Suprapubic skin (tissue), 3 donors: ENCODE measurements at regions not wholly inside any gene's neighbourhood (a gene's known extent, or its start where the extent isn't known, plus 50 kb on each side); places are given as distances from the start of the nearest gene placed in this dataset.

ENCODE experiments used
- EP300 ChIP-seq: sonication (generic); formaldehyde crosslinking; IDR thresholded peaks from one replicate; pipeline ENCODE4 v1.6.1; 2017; ENCODE audit warnings: antibody characterized with exemption
- TF ChIP-seq, protein P1 (sequence below), 2 donors: fragments of 200-600 bp in 1 of 2; fragments of 450-650 bp in 1 of 2; sonication (generic) in 1 of 2; IDR thresholded peaks; one replicate each; pipeline ENCODE4 v1.5.1; 2016 to 2019; ENCODE audit warnings: antibody characterized with exemption in 2 of 2, mild to moderate bottlenecking in 1 of 2, moderate library complexity in 1 of 2

DNA sequence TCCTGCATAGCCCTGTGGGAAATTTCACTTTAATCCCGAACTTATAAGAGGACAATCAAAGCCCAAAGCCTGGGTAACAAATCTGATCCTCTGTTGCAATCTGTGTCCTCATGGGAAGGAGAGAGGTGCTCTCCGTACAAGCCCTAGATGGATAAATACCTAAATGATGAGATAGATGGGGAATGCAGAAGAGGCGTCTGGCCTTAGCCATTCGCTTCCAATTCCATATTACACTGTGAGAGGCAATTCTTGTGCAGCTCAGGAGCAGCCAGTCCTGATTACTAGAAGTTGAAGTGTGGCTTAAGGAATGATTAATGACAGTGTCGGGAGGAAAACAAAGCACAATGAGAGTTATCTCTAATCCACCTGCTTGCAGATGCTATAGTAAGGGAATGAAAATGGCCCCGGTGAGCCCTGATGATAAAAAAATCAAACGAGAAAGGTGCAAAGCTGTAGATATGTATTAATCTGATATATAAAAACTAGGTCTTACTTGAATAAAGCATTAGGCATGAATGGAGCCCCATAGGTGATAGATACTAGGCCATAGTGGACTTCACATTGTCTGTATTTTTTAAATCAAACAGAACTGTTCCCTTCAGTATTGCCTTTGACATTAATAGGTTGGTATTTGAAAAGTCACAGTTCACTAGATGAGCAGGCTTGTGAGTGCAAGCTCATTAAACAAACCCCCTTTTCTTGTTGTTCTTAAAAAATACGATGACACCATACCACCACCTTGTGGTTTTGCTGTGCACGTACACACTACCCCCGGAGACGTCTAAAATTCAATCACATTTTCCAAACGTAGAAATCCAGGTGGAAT lies 54.2 kb upstream of the TMCO5A start:
- TF ChIP-seq, protein P1, sequence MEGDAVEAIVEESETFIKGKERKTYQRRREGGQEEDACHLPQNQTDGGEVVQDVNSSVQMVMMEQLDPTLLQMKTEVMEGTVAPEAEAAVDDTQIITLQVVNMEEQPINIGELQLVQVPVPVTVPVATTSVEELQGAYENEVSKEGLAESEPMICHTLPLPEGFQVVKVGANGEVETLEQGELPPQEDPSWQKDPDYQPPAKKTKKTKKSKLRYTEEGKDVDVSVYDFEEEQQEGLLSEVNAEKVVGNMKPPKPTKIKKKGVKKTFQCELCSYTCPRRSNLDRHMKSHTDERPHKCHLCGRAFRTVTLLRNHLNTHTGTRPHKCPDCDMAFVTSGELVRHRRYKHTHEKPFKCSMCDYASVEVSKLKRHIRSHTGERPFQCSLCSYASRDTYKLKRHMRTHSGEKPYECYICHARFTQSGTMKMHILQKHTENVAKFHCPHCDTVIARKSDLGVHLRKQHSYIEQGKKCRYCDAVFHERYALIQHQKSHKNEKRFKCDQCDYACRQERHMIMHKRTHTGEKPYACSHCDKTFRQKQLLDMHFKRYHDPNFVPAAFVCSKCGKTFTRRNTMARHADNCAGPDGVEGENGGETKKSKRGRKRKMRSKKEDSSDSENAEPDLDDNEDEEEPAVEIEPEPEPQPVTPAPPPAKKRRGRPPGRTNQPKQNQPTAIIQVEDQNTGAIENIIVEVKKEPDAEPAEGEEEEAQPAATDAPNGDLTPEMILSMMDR (IDR thresholded peaks at IDR 0.05): peak; percentile 20 to 44
- TF ChIP-seq EP300: no peak
